ENCODE measurements at regions not wholly inside any gene's neighbourhood (a gene's known extent, or its start where the extent isn't known, plus 50 kb on each side); places are given as distances from the start of the nearest gene placed in this dataset.
"Not testable (repeated sequence)": the region's sequence is repeated elsewhere in the genome, so short reads cannot be mapped to it uniquely, and the experiment has no call there.

- DNase-seq = no peak
Measured at GRCh38 chr14:86942936-86943335, 1050.0 kb downstream of the GALC start.

GRCh38 chr14:86940106-86940505 lies 1052.9 kb downstream of the GALC start:
- no peak for DNase-seq

- no peak for DNase-seq
Measured at GRCh38 chr14:86938320-86938719, 1054.7 kb downstream of the GALC start.

- no peak for DNase-seq
Measured at GRCh38 chr14:86936556-86936955, 1056.4 kb downstream of the GALC start.

GRCh38 chr14:86935241-86935885 lies 1057.6 kb downstream of the GALC start:
- DNase-seq = no peak

- no peak for DNase-seq
Measured at GRCh38 chr14:86933958-86934595, 1058.9 kb downstream of the GALC start.

- no peak for DNase-seq
Measured at GRCh38 chr14:86933460-86933859, 1059.5 kb downstream of the GALC start.

GRCh38 chr14:86915406-86915805 lies 1077.6 kb downstream of the GALC start:
- no peak for DNase-seq

- no peak for DNase-seq
Measured at GRCh38 chr14:86912709-86913108, 1080.3 kb downstream of the GALC start.

GRCh38 chr14:86911486-86911885 lies 1081.5 kb downstream of the GALC start:
- DNase-seq = no peak

GRCh38 chr14:86905386-86905926 lies 1087.5 kb downstream of the GALC start:
- DNase-seq = not testable (repeated sequence)

- DNase-seq = no peak
Measured at GRCh38 chr14:86902176-86902950, 1090.6 kb downstream of the GALC start.

- no peak for DNase-seq
Measured at GRCh38 chr14:86897704-86898513, 1095.1 kb downstream of the GALC start.

GRCh38 chr14:86897224-86897623 lies 1095.8 kb downstream of the GALC start:
- no peak for DNase-seq

- no peak for DNase-seq
Measured at GRCh38 chr14:86896701-86897100, 1096.3 kb downstream of the GALC start.

GRCh38 chr14:86892152-86892956 lies 1100.6 kb downstream of the GALC start:
- DNase-seq = no peak

GRCh38 chr14:86885280-86885679 lies 1107.7 kb downstream of the GALC start:
- no peak for DNase-seq

- DNase-seq = no peak
Measured at GRCh38 chr14:86884498-86884897, 1108.5 kb downstream of the GALC start.

- DNase-seq = no peak
Measured at GRCh38 chr14:86882818-86883217, 1110.2 kb downstream of the GALC start.

- no peak for DNase-seq
Measured at GRCh38 chr14:86865934-86866333, 1127.0 kb downstream of the GALC start.

- DNase-seq = no peak
Measured at GRCh38 chr14:86858591-86858990, 1134.4 kb downstream of the GALC start.

GRCh38 chr14:86858031-86858430 lies 1135.0 kb downstream of the GALC start:
- no peak for DNase-seq
